Activated CD8-positive, alpha-beta memory T cell treated with anti-CD3 and anti-CD28 coated beads, Interleukin-2, amount 50 U/mL, for 1 hour (primary cell): ENCODE measurements at regions not wholly inside any gene's neighbourhood (a gene's known extent, or its start where the extent isn't known, plus 50 kb on each side); places are given as distances from the start of the nearest gene placed in this dataset.

ENCODE experiments used
- DNase-seq: peaks from one replicate; pipeline ENCODE4 v3.0.0-alpha.2; 2020; ENCODE audit errors: extremely low read depth

DNA sequence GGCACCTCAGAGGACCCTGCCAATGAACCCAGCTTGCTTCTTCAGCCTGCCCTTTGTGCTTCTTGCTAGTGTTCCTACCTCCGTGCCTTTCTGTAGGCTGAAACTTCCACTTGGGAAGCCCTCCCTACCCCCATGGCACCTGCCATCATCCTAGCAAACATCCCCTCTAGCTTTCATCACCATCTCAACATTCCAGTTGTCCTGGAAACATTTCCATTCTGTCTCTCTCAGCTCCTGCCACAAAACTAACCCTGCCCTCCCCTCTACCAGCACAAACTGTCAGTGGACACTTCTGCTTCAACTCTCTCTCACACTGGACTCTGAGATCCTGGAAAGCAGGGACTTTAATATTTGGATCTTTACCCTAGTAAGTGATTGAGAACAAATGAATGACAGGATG, 525.8 kb upstream of the TENM4 start:
- no peak for DNase-seq

DNA sequence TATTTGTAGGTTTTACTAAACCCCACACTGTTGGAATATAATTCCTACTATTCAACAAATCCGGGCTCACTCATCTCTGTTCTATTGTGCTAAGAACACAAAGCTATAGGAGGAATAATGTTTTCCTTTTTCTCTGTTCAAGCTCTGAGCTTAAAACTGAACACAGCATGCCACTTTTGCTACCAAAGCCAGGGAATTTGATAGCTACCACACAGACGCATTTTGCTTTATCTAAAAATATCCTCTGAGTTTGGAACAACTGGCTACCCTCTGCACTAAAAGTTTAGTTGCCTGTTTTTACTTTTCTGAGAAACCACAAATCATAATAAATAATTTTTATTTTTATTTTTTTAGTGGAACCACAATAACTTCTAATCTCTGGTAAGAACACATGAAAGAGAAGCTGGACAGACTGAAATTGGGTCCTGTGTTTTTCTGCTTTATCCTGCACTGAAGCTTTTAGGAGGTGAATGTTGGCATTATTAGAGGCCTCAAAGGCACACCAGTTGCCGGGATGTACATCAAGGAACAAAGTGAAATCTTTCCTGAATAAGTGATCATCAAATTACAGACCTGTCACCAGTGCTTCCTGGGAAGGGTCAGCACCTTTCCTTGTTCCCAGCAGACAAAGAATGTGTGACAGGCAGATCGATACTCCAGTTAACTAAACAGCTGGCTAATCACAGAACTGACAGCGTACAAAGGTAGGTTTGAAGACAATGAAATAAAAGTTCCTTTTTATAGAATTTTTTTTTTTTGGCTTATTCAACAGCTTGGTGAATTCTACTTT, 523.2 kb upstream of the TENM4 start:
- no peak for DNase-seq

DNA sequence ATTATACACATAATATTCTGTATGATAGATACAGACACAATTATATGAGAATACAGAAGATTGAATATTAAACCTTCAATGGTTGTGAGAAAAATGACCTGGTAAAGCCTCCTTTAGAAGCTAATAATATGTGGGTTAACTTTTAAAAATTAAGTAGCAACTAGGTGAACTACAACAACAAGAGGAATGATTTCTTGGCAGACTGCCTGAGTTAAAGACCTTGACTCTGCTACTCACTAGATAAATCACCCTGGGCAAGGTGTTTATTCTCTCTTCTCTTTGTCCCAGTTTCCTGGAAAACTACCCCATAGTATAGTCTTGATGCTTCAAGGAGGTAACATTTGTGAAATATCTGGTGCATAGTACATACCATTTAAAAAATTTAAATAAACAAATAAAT, 519.6 kb upstream of the TENM4 start:
- no peak for DNase-seq

DNA sequence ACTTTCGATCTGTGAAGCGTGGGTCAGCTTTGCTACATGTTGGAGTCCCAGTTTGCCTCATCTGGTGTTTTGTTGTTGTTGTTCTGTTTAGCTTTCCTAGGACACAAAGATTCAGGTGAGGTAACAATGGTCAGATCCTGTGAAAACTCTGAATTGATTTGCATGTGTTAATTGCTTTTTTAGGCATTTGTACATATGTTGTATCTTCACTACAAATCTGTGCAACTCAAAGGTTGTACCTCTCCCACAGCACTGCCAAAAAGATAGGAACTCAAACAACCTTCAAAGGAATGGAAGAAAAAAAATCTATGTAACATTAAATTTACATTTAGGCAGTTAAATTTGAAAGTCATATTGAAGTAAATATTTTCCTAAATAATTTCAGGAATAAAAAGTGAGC, 518.5 kb upstream of the TENM4 start:
- no peak for DNase-seq

DNA sequence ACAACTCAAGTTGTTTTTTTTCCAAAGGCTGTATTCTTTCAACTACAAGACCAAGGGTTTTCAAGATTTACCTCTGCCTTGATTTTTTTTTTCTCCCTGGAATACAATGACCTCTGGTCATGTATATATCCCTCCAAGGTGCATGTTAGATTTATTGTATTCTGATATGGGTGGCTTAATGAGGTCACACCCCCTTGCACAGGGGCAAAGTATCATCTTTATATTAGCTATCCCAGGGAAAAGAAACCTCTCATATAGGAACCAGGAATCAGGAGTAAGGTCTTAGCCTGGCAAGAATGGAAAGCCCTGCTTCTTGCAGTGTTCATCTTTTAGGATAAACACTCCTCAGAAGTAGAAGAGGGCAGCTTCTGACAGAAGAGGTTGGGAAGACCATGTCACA, 516.9 kb upstream of the TENM4 start:
- no peak for DNase-seq

DNA sequence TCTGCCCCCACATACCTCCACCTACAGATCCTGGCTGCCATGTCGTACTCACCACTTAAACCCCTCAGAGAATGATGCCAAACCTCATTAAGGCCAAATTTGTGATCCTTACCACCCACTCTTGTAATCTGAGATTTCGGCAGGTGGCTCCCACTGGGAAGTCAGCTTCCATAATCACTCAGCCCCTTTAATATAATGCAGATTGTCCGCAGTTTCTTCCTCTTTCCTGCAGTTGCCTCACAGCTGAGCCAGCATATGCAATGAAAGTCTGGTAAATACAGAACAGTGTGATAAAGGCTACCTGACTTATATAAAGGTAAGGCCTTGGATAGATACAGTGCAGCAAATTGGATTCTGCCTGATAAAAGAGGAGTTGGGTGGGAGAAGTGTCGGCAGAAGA, 515.2 kb upstream of the TENM4 start:
- no peak for DNase-seq

DNA sequence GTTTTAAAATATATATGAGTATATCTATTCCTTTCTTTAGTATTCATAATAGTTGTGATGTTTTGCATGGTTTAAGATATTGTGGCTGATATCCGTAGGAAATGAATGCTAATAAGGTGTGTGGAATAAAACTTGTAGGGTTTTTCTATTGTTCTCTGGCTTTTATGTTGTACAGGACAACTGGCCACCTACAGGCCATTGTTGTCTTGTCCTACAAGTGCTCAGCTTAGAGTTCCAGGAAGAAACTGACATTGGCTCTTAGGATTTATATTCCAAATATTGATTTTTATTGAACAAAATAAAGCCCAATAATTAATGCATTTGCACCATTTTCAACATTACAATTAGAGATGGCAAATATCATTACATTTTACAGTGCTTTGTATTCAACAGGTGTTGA, 512.8 kb upstream of the TENM4 start:
- no peak for DNase-seq

DNA sequence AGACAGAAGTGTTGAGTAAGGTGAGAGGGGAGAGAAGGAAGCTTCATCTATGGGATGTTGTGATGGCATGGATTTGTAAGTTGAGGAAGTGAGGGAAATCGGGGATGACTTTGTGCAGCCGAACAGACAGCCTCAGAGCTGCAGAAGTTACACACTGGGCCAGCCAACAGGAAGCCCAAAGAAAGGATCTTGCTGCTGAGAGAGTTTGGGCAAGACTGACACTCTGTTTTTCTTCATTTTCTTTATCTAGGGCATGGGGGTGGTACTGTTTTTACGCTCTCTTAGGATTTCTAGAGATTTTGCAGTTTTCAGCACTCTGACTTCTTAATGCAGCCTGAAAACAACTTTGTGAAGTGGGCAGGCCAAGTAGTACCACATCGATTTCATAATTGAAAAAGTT, 509.9 kb upstream of the TENM4 start:
- DNase-seq = no peak

DNA sequence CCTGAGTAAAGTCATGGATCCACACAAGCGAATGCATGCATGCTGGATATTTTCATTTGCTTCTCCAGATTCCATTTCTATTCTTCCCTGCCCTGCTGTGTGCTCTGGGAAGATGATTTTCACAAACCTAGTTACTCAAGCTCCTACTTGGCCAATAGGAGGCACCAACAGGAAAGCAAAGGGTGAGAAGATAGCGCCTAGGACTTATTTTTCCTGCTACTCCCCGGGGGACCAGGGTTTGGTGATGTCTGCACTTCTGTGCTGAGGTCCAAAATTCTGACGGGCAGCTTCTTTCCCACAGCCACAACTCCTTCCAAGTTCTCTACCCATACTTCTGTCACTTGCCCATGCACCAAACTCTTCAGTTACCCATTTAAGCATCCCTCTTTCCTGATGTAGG, 509.3 kb upstream of the TENM4 start:
- DNase-seq = no peak

DNA sequence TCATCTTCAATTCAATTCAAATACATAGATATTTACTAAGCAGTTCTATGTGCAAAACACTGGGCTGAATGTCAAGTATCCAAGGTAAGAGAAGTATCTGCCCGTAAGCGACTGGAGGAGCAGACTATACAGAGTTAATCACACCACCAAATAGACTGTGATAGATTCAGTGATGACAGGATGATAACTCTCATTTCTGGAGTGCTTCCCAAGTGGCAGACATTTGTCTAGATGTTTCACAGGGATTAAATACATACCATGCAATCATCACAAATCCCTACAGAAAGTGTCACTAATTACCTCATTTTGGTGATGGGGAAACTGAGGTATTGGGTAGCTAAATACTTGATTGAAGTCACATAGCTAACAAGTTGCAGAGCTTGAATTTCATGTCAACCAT, 508.7 kb upstream of the TENM4 start:
- no peak for DNase-seq

DNA sequence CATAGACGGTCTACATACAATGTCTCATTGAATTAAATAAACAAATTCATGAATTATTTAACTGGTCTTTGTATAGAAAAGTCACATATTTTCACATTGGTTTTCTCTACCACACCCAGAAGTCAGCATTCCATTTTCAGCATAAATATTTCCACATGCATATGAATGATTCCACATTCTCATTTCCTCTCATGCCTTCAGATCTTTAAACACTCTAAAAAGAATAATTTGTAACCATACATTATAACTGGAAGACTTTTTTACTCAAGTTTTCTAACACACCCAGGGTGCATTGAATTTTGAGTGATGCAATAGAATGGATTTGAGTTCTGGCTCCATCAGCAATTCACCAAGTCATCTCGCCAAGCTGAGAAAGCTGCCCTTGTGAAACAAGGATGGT, 501.8 kb upstream of the TENM4 start:
- no peak for DNase-seq

DNA sequence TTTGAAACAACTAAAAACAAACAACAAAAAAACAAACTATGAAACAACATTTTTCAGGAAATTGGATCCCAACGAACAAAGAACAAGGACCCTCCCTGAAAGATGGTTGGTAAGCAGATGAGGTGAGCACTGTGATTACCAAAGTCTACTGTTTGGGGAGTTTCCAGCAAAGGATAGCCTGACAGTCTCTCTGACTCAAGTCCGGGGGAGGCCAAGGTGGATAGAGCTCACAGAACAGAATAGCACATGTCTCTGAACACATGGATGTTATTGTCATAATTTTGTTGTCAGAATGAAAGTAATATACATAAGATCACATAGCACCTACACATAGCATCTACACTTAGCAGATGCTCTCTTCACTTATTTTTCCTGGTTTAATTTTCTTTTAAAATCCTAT, 501.3 kb upstream of the TENM4 start:
- DNase-seq = no peak

DNA sequence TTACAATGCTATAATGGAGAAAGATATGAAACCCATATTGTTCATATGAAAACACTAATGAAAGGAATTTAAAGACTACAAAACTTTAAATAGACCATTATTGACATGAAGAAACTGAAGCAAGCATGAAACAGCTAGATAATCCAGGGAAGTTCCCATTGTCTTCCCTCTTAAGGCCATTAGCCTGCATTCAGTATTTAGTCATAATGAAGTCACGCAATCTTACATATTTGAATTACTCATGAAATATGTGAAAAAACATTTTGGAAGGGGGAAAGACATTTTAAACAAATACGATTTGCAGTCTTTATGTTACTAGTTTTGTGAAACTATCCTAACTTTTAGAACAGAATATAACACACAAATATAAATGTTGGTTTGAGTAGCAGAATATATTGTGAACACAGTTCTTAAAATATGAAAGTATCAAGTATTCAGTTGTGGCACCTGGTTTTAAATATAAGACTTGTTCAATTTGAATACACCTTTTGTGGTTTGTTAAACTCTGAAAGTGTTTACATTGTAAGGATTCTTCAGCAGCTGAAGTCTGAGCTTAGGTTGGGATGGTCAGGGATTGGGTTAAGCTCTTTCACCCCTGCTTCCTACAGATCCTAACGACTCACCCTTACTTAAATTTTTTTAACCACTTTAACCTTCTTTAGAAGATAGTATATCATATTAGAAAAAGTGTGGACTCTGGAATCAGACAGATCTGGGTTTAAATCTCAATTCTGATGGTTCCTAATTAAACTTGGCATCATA, 500.3 kb upstream of the TENM4 start:
- no peak for DNase-seq

DNA sequence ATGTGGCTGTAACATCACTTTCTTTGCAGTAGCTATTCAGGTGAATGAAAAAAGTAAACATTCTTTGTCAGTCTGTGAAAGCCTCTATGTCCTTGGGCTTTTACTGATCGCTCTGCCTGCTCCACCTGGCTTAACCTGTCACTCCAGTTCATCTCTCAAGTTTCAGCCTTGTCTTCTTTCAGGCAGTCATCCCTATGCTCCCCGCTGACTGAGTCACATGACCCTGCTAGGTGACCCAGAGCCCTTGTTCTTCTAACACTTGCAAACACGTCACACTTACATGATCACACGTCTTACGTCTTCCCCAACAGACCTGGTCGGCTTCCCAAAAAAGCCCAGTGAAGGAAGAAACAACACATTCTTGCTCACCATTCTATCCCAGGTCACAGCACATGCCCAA, 499.3 kb upstream of the TENM4 start:
- DNase-seq = no peak

DNA sequence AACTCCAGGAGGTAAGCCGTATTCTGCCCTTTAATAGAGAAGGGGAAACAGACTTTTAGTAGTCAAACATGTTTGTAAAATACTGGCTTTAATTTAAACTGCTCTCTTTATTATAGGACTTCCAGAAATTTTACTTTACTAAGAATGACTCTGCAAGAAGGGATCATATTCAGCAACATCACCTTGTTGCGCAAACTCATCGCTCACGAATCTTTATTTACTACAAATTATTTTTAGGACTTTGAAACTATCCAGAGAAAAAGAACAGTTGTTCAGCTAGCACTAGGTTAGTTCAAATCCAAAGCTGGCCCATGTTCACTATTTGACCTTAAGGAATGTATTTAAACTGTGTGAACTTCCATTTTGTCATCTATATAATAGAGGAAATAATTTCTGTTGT, 498.3 kb upstream of the TENM4 start:
- DNase-seq = no peak

DNA sequence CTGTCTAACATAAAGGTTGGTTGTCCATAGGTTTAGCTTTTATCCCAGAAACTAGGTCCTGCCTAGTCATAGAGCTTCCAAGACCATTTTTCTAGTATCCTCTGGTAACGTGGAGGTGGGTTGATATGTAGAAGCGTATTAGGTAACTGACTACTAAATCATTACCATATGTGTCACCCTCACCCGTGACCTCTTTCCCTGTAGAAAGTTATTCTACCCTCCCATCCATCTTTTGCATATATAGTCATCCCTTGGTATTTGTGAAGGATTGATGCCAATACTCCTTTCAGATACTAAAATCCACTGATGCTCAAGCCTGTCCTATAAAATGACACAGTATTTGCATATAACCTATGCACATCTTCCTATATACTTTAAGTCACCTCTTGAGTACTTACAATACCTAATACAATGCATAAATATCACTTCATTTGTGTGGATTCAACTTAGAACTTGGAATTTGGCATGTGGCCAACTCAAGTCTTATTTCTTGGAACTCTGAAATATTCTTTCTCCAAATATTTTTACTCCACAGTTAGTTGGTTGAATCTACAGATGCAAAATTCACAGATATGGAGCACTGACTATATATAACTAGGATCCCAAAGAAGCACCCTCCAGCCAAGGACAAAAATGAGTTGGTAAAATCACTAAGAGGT, 497.0 kb upstream of the TENM4 start:
- no peak for DNase-seq

DNA sequence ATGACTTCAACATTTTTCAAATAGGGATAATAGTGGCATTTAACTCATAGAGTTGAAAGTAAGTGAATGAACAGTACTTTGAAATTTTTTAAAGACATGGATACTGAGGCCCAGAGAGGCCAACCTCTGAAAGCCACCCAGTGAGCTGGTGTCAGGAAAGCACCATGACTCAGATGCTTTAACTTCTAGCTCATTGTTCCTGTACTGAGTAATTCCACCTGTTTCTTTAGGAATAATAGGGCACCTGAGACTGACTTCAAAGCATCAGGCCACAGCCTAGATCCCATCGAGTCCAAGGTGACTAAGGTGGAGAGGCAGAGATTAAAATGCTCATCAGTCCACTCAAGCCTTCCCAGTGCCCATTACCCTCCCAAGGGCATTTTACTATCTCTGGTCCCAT, 491.8 kb upstream of the TENM4 start:
- no peak for DNase-seq

DNA sequence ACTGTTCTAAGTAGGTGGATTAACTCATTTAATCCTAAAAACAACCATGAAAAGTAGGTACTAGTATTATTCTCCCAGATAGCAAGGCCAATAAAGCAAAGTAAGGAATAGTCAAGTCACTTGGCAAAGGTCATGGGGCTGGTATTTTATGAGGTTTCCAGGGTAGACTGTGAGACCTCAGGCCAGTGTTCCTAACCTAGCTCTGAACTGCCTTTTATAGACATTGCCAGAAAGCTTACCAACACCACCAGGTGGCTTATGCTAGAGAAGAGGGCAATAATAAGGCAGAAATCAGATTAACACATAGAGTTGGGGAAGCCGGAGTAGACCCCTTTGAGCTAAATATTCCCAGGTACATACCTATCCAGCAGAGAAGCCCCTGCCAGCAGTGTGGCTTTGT, 490.9 kb upstream of the TENM4 start:
- no peak for DNase-seq

DNA sequence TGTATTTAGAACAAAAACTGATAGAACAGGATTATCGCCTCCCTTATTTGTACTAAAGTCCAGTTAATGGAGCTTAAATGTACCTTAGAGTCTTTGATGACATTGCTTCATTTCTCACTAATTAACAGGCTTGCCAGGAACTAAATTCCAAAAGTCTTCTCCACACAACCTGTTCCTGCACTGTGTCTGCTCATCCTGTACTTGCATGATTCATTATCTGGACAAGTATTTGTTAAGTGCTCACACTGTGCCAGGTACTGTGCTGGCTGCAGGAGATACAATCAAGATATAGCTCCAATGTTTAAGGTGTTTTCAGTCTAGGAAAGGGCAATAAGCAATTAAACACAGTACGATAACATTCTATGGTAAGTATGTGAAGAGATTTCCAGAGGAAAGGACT, 485.9 kb upstream of the TENM4 start:
- DNase-seq = no peak

DNA sequence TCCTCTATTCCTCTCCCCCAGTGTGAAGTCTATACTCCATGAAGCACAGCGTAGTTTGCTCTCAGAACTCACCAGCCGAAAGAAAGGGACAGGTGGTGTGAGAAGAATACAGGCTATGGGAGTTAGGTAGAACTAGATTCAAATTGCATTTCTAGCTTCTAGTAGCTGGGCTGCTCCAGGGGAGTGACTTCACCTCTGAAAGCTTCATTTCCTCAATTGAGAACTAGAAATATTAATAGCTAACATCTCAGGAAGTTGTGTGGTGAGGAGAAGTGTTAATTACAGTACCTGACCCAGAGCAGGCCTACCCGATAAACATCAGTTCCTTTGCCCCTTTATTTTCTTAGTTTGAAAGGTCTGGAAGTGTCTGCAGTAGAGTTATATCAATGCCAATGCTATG, 484.7 kb upstream of the TENM4 start:
- no peak for DNase-seq

DNA sequence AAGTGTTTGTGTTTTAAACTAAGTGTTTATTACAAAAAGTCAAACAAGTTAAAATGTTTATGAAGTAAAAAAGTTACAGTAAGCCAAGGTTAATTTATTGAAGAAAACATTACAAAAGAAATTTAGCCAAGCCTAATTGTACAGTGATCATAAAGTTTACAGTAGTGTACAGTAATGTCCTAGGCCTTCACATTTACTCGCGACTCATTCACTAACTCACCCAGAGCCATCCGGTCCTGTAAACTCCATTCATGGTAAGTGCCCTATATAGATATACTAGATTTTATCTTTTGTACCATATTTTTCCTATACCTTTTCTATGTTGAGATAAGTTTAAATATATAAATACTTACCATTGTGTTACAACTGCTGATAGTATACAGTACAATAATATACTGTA, 481.8 kb upstream of the TENM4 start:
- no peak for DNase-seq

DNA sequence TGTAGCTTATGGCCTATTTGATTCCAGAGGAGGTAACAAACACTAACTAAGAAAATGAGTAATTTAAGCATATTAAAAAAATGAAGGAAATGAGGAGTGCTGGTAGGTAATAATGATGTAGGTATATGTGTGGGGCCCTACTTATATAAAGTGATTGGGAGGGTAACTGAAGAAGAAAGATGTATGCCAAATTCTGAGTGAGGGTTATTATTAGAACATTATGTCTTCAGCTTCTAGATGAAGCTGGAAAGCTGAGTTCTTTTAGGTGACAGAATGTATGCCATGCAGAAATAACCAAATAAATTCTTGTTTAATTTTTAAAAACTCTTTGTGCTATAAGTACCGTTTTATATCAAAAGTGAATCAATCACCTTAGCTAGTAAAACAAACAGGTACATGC, 479.6 kb upstream of the TENM4 start:
- DNase-seq = no peak

DNA sequence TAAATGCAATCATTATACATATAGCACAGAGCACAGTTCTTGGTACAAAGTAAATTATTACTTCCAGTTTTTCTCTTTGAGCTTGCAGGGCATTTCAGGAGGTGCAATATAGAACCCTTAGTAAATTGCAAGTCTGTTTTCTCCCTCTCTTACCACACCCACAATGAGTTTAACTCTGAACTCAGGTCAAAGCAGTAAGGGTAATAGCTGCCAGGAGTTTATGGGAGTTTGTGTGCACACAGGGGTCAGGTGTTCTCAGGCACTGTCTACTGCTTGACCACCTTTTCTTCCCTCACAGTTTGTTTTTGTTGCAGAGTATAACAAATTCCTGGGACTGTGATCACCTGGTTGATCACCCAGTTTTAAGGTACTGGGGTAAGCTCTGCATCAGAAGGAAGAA, 478.5 kb upstream of the TENM4 start:
- DNase-seq = no peak
